A172 (cell line): ENCODE measurements at regions not wholly inside any gene's neighbourhood (a gene's known extent, or its start where the extent isn't known, plus 50 kb on each side); places are given as distances from the start of the nearest gene placed in this dataset.
"Not testable (repeated sequence)": the region's sequence is repeated elsewhere in the genome, so short reads cannot be mapped to it uniquely, and the experiment has no call there.

Source experiments
- DNase-seq: peaks from one replicate; pipeline ENCODE4 v3.0.0-alpha.2; 2015; ENCODE audit warnings: low spot score

DNA sequence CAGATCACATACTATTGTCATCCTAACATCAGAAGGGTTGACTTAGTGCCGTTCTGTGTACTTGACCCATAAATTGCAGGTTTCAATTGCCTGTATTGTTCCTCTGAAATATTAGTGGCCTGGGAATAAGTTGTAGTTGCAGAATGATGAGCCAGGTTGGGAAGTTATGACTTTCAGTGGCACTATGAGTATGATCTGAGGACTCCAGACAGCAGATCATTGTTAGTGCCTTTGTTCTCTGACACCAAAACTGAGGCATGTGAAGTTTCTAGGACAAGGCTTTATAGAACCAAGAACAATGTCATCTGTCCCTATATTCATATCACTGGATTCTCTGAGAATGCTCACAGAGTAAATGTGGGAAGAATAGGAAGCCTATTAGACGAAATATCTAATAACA lies 403.7 kb downstream of the STK39 start:
- DNase-seq, result no peak

DNA sequence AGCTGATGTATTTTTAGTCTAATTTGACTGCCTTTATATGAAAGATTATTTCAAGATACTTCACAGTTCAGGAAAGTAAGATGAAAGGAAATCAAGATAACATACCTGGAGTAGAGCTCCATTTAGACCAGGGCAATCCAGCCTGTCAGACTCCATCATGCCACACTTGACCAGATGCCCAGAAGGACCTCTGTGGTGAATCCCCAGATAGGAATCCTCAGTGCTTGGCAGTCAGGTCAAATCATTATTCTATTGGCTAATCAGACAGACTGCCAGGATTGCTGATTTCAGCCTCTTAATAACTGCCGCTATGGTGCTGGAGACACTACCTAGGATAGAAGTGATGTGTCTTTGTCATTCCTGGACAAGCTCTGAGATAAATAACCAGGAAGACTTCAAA lies 404.2 kb downstream of the STK39 start:
- no peak for DNase-seq

DNA sequence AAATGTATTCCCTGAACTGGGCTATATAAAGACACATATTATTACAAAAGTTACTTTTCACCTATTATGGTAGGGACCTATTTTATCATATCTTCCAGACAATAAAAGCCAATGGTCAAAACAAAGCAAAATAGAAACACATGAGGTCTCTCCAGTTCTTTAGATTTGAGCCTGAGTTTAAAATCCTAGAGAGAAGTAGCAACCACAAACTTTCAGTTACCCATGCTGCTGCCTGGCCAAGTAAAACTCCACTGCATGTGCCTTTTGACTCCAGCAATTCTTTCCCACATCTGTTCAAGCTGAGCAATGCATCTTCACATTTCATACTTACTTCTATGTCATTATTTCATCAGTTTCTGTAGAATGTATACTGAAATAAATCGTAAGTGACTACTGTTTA lies 405.3 kb downstream of the STK39 start:
- DNase-seq, result no peak

DNA sequence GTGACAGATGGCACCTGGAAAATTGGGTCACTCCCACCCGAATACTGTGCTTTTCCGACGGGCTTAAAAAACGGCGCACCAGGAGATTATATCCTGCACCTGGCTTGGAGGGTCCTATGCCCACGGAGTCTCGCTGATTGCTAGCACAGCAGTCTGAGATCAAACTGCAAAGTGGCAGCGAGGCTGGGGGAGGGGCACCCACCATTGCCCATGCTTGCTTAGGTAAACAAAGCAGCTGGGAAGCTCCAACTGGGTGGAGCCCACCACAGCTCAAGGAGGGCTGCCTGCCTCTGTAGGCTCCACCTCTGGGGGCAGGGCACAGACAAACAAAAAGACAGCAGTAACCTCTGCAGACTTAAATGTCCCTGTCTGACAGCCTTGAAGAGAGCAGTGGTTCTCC lies 412.1 kb downstream of the STK39 start:
- not testable (repeated sequence) for DNase-seq

DNA sequence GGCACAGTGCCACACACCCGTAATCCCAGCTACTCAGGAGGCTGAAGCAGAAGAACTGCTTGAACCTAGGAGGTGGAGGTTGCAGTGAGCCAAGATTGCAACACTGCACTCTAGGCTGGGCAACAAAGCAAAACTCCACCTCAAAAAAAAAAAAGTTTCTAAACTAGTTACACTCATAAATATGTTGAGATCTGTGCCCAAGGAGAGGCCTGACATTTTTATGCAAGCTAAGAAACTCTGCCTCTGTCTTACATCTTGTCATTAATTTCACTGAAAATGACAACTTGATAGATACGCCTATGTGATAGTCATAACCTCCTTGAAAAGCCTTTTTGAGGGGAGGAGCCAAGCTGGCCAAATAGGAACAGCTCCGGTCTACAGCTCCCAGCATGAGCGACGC lies 412.7 kb downstream of the STK39 start:
- no peak for DNase-seq

DNA sequence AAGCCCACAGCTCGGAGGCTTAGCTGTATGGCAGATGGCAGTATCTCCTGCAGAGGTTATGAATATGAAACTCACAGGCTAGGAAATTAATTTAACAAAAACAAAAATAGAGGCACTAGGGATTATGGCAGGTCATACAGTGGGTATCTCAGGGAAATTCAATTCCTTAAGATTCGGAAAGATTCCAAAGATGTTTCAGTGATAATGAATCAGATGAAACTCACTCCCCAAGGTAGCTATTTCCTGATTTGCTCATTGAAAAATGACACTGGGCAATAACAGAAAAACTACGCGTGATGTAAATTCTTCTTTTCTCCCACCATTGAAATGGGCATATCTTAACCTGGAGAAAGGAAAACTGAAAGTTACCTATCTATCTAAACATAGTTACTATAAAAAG lies 414.1 kb downstream of the STK39 start:
- no peak for DNase-seq

DNA sequence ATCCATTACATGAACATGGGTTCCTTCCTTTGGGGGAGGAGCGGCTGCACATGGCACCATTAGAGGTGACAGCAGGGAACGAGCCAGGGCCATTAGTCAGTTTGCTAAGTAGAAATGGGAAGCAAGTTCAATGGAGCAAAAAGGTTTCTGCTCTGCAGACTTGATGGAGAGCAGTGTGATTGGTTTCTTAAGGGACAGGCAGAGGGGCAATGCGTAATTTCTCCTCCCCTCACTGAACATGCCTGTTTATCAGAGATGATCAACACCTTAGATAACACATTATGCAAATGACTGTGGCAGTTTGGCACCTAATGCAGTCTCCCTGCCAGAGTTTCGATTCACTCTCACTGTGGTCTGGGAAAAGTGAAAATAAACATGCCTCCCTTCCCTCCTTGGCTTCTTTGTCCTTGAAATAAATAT lies 414.5 kb downstream of the STK39 start:
- DNase-seq, result peak; percentile 8

DNA sequence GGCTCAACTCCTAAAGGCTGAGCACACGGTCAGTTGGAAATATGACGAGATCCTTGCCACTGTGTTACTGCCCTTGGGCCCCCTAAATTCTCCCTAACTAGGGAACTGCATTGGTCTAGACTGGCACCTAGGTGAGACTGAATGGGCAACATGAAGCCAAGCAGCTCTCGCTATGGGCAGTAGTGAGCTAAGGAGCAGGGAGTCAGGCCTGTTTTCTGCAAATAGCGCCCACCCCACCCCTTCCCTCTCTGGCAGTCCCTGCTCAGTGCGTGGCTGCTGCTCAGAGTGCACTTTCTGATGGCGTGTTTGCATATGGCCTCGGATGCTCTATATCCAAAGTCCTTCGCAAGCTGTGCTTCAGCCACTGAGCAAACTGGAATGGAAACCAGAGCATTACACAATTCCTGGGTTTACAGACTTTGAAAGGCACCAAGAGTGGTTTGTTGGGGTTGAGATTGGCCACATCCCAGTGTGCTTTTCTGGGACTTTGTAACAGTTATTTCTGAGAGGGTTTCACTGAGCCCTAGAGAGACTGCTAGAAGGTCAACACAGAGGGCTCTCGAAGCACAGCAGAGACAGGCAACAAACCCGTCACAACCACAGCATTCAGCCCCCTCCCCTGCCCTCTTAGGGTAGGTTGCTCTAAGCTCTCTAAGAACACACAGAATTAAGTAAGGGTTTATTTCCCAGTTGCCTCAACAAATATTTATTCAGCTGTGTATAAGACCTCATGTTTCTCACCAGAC lies 419.9 kb downstream of the STK39 start:
- DNase-seq, result no peak

DNA sequence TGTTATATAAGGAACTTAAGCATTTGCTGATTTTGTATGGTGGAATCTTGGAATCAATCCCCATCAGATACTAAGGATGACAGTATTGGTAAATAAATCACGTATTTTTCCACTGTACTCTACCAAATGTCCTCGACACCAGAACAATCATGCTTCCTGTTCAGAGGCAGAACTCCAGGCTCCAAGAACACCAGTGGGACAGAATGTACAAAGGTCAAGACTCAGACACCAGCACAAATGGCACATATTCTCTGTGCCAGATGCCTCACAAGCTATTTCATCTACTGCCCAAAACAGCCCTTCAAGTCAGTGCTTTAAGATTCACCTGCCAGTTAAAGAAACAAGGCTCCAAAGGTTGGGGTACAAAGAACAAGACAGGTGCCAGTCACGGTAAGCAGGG lies 420.5 kb downstream of the STK39 start:
- no peak for DNase-seq

DNA sequence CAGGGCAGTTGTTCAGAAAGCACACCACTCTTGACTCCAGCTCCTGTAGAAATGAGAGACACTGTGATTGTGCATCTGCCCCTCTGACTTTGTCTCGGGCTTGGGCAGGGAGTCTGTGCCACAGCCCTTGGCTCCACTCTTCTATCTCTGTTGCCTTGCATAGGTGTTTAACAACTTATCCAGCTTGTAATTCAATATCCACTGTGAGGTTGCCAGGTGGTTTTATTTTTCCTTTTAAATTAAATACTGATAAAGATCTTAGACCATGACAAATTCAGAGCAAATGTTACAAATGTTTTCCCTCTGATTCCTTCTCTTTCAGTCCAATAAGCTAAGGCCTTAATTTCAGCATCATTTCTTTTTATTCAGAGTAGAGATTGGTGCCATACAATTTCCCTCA lies 421.7 kb downstream of the STK39 start:
- no peak for DNase-seq

DNA sequence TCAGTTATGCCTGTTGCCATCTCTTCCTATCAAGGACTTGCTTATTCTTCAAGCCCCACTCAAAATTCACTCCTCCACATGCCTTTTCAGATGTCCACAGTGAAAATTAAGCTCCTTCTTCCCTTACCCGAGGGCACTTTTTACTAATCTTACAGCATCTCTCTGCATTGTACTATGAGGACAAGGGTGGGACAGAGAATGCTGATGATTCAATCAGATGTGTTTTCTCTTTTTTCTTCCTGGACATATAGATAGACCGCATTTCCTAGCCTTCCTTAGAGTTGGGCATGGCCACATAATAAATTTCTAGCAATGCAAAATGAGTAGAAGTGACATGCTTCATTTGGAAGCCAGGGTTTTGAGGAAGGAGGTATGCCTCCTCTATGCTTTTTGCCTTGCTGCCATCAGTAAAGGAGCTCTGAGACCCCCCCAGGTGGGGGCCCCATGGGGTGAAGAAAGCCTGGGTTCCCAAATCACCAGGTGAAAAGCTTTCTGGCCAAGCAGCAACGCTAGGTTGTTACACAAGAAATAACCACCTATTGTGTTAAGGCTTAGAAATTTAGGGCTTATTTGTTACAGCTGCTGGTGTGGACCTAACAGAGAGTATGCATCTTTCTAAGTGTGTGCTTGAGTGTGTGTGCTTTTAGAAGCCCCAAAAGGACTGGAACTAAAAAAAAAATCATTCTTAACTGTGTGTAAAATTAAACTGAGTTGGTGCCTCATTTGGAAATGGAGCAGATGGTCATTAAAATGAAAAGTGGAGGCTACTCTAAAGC lies 424.5 kb downstream of the STK39 start:
- DNase-seq, result no peak

DNA sequence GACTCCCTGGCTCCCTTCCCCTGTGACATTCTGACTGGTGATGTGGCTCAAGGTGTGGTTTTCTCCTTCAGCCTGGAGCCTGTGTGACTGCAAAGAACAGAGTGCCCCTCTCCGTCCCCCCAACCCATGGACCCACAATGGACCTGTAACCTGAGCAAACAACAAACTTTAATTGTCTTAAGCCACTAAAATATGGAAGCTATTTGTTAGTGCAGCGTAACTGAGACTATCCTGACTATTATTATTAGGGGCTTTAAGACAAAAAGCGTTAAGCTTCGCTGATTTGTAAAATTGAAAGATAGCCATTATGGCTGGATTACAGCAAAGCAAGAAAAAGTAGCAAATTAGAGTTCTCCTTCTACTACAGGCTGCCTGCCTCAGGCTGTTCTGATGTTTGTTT lies 426.9 kb downstream of the STK39 start:
- no peak for DNase-seq

DNA sequence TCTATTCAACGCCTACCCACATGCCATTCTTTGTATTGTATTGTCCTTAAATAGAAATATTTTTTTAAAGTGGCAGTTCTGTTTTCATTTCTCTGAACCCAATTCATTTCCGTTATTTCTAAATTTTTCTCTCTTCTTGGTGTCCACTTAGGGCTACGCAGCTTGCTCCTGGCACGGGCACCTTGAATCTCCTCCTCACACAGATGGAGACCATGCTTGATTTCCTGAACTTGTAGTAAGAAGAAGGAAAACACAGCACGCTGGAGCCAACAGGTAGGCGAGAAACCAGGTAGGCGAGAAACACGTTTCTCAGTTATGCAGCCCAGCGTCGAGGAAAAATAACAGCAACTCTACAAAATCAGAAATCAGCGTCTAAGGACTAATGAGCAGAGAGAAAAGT lies 428.9 kb downstream of the STK39 start:
- no peak for DNase-seq

DNA sequence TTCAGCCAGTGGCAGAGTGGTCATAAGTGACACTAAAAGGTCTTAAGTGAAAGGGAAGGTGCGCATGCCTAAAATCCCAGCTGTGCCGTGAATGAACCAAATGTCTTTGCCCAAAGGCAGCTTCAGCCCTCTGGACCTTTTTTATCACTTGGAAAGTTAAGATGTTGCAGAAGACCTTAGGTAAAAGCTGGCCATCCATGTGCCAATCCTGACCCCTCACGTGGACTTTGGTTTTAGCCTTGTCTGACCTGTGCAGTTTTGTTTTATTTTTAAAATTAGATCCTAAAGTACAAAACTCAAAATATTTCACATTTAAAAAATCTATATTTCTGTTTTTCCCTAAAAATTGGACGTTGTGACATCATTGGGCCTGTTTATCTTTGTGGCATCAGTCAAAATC lies 429.5 kb downstream of the STK39 start:
- DNase-seq, result no peak

DNA sequence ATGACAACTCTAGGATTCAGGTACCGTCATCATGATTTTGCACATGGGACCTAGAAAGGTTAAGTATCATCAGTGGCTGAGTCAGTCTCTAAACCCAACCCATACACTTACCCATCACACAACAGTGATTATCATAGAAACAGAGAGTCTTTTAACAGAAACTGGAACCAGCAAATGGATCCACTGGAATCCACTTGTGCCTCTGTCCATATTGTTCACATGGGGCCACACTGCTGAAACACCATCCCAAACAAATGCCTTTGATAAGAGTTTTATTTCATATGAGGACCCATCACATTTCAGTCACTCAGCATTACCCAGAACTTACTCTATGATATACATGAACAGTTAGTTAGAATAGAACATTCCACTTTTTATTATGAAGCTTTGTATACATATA lies 430.0 kb downstream of the STK39 start:
- DNase-seq, result no peak

DNA sequence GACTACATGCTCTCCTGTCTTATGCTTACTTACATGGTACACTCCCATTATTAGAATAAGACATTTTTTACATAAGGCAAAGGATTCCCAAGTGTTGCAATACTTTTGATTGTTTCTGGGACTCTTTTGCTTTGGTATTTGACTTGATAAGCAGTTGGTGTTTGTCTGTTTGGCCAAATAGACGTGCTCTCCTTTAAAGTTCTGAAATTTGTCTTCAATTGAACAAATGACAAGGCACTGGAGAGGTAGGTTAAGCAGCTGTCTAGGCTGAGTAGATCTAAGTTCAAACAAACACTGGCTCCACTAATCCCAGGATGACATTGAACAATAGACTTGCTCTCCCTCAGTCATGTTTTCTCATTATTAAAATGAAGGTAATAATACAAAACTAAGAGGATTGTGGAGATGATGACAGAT lies 430.5 kb downstream of the STK39 start:
- no peak for DNase-seq

DNA sequence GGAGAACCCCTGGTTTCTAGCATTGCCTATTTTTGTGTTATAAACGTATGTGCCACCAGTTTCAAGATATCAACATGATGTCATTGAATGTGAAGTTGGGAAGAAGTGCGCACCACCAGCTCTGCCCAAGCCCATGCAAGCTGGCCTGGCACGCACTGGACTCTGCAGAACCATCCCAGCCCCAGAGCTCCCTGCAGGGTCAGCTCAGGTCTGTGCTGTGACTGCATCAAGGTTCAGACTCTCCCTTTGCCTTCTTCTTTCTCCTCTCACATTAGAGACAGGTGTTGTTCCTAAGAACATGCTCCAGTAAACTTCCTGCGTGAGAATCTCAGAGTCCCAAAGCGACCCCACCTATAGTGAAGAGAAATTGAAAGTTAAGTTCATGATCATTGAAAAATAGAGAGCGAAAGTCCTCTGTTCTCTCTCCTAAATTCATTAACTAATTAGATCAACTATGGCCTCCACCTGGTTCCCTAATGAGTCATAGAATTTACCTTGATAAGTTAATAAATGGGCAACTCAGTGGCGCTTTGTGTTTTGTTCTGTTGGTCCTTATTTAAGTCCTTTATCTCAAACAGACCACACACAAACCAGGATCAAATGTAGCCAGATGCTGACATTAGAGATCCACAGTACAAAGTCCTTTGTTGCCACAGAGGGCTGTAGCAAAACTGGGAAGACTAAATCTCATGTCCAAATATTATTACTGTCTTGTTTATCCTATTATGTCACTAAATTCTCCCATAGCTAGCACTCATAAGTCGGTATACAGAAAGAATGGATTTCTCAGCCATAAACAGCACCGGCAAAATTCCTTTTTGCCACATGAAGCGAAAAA lies 432.3 kb downstream of the STK39 start:
- no peak for DNase-seq

DNA sequence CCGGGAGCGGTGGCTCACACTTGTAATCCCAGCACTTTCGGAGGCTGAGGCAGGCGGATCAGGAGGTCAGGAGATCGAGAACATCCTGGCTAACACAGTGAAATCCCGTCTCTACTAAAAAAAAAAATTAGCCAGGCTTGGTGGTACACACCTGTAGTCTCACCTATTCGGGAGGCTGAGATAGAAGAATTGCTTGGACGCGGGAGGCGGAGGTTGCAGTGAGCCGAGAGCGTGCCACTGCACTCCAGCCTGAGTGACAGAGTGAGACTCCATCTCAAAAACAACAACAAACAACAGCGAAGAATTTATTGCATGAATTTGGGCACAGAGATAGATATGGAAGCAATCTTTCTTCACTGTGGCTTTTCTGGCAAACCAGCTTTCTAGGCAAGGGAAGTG lies 432.9 kb downstream of the STK39 start:
- DNase-seq, result not testable (repeated sequence)

DNA sequence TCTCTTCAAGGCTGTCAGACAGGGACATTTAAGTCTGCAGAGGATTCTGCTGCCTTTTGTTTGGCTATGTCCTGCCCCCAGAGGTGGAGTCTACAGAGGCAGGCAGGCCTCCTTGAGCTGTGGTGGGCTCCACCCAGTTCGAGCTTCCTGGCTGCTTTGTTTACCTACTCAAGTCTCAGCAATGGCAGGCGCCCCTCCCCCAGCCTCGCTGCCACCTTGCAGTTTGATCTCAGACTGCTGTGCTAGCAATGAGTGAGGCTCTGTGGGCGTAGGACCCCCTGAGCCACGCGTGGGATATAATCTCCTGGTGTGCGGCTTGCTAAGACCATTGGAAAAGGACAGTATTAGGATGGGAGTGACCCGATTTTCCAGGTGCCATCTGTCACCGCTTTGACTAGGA lies 437.6 kb downstream of the STK39 start:
- not testable (repeated sequence) for DNase-seq

DNA sequence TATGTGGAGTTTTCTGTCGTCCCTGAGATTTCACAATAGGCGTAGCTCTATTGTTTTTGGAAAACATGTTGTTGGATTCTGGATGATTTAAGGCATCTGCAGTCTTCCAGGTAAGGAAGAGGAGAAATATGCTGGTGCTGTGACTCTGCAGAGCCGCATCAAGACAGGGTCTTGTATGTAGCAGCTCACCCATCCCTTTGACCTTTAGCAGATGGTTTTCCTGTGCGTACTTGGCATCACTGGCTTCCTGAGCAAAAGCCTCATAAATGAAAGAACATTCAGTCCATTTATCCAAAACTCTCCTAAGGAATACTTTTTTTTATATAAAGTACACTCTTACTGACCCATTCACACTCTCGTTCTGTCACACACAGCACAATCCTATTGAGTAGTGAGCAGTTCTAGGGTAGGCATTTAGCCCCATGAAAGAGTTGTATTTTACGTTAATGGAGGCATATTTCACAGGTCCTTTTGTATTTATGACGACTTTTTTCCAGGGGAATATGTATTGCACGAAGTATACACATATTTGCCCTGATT lies 443.9 kb downstream of the STK39 start:
- no peak for DNase-seq

DNA sequence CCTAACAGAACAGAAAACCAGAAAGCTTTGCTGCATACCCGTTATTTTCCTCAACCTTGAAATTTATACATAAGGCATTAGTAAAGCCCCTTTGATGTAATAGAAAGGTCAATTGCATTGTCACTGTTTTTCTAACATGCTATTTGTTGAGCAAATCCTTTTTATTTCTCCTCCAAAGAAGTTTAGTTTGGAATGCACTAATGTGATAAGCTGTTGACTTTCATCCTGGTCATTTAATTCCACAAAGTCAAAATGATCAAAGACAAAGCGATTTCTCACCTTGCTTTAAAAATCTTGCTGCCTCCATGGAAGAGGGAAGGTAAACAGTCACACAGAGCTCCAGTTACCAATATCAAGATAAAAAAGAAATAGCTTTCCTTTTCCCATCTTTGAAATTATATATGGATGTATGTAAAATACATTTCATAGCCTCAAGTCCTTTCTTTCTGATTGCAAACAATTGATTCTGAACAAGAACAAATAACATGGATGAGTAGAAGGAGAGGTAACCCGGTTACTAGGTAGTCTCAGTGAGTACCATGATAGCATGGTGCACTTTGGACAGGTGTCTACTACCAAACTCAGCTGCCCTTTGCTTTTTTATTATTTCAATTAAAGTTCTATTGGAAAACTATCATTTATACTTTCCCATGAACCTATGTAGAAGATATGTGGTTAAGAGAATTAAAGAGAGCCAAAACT lies 452.7 kb downstream of the STK39 start:
- DNase-seq, result no peak

DNA sequence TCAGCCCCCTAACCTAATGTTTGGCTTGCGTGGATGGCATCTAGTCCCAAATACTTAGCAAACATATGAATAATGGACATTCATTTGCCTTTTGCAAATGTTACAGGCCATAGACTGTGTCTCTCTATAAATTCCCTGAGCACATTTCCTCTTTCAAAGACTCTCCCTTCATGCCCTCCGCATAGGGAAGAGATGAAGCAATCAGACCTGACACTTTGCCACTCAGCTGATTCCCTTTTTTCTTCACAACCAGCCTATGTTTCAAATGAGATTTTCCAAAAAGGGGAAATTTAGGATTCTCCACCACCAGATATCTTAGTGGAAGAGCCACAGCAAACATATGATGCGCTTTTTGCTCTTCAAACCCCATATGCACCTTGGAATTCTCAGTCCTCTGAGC lies 453.7 kb downstream of the STK39 start:
- no peak for DNase-seq
